GM21576 (cell line): ENCODE measurements at regions not wholly inside any gene's neighbourhood (a gene's known extent, or its start where the extent isn't known, plus 50 kb on each side); places are given as distances from the start of the nearest gene placed in this dataset.
"Not testable (repeated sequence)": the region's sequence is repeated elsewhere in the genome, so short reads cannot be mapped to it uniquely, and the experiment has no call there.

ENCODE experiments used
- ATAC-seq: cut with Tn5 transposase; IDR thresholded peaks from one replicate; pipeline ENCODE4 v1.9.1; 2021; ENCODE audit warnings: mild to moderate bottlenecking, moderate library complexity; ENCODE audit not compliant: unreplicated experiment

DNA sequence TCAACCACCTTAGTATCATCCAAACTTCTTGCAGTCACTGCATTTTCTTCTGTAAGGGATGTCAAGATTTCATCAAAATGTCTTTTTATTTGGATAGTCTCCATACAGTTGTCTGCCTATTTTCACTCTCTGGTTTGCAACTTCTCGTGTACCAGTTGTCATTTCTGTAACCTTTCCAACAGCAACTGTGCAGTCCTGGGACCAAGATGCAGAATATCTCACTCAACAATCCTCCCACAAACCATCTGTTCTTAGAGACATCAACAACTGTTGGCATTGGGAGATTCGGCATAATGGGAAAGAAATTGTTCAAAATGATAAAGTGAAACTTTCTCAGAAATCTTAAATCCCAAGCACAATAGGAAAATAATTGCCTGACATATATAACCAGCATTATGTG lies 933.6 kb upstream of the SLC39A10 start:
- ATAC-seq: no peak

DNA sequence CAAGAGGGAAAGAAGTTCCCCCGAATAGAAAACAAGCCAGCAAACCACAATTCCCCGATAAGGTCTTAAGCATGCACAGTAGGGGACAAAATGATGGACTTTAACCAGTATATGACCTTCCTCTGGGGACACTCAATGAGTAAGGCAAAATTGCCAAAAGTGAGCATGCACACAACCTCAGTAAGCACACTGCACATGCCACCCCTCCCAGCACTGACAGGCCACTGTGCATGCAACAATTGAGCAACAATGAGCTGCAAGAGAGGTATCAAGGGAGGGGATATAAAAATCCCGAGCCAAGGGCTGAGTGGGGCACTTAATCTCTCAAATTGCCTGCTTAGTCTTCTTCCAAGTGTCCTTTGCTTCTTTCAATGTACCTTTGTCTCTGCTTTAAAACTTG lies 935.8 kb upstream of the SLC39A10 start:
- ATAC-seq: no peak

DNA sequence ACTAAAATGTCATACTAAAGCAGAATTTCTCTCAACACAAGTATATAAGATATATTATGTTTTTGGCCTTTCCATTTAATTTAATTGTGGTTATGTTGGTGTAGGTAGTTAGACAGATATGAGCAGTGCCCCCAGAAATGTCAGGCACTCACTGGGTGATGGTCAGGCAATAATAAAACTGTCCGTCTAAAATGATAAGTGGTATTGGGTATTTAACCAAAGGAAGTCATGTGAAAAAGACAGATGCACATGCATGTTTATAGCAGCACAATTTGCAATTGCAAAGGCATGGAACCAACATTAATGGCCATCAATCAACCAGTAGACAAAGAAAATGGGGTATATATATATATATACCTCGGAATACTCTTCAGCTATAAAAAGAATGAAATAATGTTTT lies 936.6 kb upstream of the SLC39A10 start:
- ATAC-seq: no peak

DNA sequence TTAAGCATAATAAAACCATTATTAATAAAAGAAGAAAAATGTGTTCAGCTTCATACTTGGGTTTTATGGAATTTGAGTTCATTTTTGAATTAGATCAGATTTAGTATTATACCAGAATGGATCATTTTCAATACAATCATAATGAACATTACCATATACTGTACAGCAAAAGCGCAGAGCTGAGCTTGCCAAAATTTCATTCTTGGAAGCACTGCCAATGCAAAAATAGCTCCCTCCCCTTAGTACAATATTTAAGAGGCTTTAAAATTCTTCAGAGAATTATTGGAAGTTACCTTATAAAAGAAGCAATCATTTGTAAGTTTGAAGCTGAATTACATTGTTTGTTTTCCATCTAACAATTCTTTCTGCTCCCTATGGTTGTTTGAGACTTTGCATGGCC lies 938.1 kb upstream of the SLC39A10 start:
- no peak for ATAC-seq

DNA sequence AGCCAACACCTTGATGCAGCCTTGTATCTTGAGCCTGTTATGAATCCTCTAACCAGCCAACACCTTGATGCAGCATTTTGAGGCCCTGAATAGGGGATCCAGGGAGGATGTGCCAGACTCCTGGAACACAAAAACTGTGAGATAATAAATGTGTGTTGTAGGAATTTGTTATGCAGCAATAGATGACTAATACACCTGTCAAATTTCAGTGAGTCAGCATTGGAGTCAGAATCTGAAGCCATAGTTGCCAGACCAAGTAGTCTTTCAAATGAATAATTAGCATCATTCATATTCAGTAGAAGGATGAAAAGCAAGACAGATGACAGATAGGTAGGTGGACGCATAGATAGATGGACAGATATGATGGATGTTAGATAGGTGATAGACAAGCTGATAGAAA lies 942.5 kb upstream of the SLC39A10 start:
- no peak for ATAC-seq

DNA sequence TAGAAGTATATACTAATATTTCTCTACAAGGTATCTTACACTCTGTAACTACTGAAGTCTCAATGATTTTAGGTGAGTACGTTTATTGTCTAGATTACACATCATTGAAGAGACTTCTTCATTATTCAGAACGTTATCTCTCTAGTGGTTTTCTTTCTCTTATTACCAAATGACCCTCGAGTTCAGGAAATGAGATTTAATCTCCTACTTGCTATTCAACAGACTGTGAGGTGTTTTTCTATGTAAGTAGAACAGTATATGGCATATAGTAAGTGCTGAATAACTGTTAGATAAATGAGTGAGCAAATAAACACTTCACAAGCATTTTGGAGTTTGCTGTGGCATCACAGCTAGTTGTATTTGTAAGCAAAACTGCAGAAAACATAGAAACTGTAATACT lies 947.2 kb upstream of the SLC39A10 start:
- ATAC-seq: no peak

DNA sequence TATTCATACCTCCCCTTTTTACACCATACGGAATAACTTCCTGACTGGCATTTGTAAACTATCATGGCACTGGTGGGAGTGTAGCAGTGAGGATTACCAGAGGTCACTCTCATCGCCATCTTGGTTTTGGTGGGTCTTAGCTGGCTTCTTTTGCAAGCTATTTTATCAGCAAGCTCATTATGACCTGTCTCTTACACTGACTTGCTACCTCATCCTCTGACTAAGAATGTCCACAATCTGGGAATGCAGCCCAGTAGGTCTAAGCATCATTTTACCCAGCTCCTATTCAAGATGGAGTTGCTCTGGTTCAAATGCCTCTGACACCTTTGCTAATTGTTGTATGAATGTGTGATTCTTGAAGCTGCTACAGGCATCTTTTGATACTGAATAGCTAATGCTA lies 950.8 kb upstream of the SLC39A10 start:
- ATAC-seq: no peak

DNA sequence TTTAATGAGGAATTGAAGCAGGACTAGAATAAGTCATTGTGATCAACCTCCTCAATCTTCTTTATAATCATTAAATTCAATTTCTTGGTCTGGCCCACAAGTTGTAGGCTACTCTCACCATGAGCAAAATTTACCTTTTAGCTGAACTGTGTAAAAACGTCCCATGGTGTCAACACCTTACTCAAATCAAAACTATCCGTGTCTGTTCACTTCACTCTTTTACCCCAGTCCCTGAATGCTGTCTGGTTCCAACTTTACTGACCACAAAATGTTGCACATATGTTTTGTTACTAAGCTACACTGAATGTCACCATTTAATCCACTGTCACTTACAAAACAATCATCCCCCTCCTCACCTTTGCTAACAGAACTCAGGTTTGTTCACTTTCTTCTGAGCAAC lies 951.6 kb upstream of the SLC39A10 start:
- ATAC-seq: peak; percentile 51

- ATAC-seq: no peak
These were observed 956.3 kb upstream of the SLC39A10 start for GRCh38 chr2:194700726-194701125.

GRCh38 chr2:194700116-194700515 lies 956.9 kb upstream of the SLC39A10 start:
- ATAC-seq: no peak

- no peak for ATAC-seq
These were observed 959.0 kb upstream of the SLC39A10 start for GRCh38 chr2:194698012-194698411.

DNA sequence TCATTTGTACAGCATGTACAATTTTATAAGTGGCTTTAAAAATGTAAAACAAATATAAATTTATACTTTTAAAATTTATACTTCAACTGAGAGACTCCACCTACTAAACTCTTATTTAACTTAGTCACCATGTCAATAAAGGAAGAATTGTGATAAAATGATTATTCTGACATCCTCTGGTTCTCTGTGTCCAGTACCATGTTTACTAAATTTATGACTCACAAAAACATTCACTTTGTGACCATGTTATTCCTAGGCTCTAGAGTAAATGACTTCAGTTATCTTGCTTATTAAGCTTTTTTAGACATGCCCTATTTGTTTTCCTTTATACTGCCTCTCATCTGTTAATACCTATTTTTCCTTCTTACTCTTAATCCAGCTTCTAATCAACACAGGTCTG lies 959.6 kb upstream of the SLC39A10 start:
- ATAC-seq: no peak

GRCh38 chr2:194696690-194697089 lies 960.3 kb upstream of the SLC39A10 start:
- no peak for ATAC-seq

- no peak for ATAC-seq
These were observed 970.5 kb upstream of the SLC39A10 start for GRCh38 chr2:194686569-194686968.

- ATAC-seq: no peak
These were observed 983.0 kb upstream of the SLC39A10 start for GRCh38 chr2:194674043-194674442.

DNA sequence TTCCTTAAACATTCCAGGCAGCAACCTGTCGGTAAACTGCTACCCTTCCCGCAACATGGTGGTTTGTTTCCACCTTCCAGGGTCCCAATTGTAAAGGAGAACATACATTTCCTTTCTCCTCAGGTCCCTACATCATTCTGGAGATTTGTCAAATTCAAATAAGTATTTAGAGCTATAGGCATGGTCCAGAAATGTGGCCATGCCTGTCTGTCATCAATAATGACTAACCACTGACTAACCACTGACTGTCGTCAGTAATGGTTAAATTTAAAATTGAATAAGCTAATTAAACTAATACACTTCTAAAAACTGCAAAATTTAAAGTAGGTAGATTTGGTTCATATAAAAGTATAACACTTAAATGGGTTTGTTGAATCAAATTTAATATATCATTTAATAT lies 984.0 kb upstream of the SLC39A10 start:
- no peak for ATAC-seq

GRCh38 chr2:194661431-194661830 lies 995.6 kb upstream of the SLC39A10 start:
- ATAC-seq: no peak

- ATAC-seq: not testable (repeated sequence)
These were observed 1018.0 kb upstream of the SLC39A10 start for GRCh38 chr2:194639057-194639456.

GRCh38 chr2:194621945-194622344 lies 1035.1 kb upstream of the SLC39A10 start:
- no peak for ATAC-seq

DNA sequence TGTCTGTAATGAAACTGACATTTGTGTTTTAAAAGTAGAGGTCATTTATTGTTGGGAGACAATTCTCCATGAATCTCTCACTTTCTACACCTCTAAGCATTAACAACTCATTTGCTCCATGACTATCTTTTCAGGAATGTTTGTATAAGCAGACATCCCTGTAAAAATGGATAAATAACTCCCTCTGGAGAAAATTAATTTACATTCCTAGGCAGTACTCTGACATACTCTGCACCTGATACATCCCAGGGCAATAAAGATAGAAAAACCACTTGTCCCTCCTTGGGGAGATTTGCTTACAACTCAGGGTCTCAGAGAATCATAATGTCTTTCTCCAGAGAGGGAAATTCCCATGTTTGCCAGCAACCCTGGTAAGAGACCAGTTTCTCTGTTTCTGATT lies 1037.7 kb upstream of the SLC39A10 start:
- no peak for ATAC-seq

DNA sequence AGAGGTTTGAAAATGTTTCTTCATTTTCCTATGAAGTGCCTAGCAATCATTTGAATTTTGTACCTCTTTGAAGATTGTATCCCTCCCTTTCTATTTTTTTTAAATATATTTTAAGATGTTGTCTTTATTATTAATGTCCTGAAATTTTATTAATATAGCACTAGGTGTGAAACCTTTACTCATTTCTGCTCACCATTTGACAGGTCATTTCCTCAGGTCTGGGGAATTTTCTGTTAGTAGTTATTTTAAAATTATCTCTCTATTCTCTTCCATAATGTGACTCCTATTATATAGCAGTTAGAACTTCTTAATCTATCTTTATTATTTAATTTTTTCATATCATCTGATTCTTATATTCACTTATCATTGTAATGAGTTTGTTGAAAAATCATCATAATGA lies 1038.6 kb upstream of the SLC39A10 start:
- no peak for ATAC-seq

- ATAC-seq: peak; percentile 76
These were observed 1040.7 kb upstream of the SLC39A10 start for GRCh38 chr2:194616334-194616733.

DNA sequence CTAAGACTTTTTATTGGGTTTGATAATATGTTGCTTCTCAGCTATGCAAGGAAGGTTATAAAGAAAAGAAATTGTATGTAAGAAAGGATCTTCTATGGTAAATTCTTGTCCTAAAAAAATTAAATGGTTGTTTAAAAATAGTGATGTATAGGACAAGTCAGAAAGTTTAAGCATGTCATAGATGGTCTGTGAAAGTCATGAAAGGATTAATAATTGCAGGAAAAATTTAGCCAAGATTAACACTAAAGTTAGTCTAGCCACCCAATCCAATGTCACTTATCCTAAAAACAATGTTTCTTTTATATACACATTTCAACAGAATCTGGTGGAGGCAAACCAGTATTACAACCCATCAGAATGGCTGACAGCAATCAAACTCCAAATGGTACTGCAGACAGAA lies 1046.7 kb upstream of the SLC39A10 start:
- no peak for ATAC-seq

GRCh38 chr2:194603429-194603828 lies 1053.6 kb upstream of the SLC39A10 start:
- ATAC-seq: no peak
